HG02981 (cell line): ENCODE measurements at regions not wholly inside any gene's neighbourhood (a gene's known extent, or its start where the extent isn't known, plus 50 kb on each side); places are given as distances from the start of the nearest gene placed in this dataset.

Experiments used
- ATAC-seq: cut with Tn5 transposase; IDR thresholded peaks from one replicate; pipeline ENCODE4 v1.9.1; 2021; ENCODE audit warnings: mild to moderate bottlenecking, moderate library complexity; ENCODE audit not compliant: unreplicated experiment

- peak; percentile 52 for ATAC-seq
These were observed 106.4 kb upstream of the TAB2 start for GRCh38 chr6:149211046-149211571.

- ATAC-seq = no peak
These were observed 105.3 kb upstream of the TAB2 start for GRCh38 chr6:149212206-149212605.

GRCh38 chr6:149212892-149213801, 104.4 kb upstream of the TAB2 start:
- ATAC-seq = peak; percentile 19

- no peak for ATAC-seq
These were observed 103.7 kb upstream of the TAB2 start for GRCh38 chr6:149213829-149214228.

- no peak for ATAC-seq
These were observed 101.1 kb upstream of the TAB2 start for GRCh38 chr6:149216459-149216858.

GRCh38 chr6:149217466-149217888, 100.0 kb upstream of the TAB2 start:
- ATAC-seq = peak; percentile 74

- no peak for ATAC-seq
These were observed 99.0 kb upstream of the TAB2 start for GRCh38 chr6:149218471-149218870.

GRCh38 chr6:149218915-149219314, 98.6 kb upstream of the TAB2 start:
- ATAC-seq = no peak

- ATAC-seq = no peak
These were observed 96.4 kb upstream of the TAB2 start for GRCh38 chr6:149220882-149221773.

GRCh38 chr6:149221774-149222070, 95.8 kb upstream of the TAB2 start:
- ATAC-seq = no peak

GRCh38 chr6:149223120-149223903, 94.2 kb upstream of the TAB2 start:
- no peak for ATAC-seq

GRCh38 chr6:149223904-149224351, 93.6 kb upstream of the TAB2 start:
- no peak for ATAC-seq

GRCh38 chr6:149224399-149224798, 93.1 kb upstream of the TAB2 start:
- ATAC-seq = no peak

GRCh38 chr6:149225370-149225769, 92.1 kb upstream of the TAB2 start:
- ATAC-seq = no peak

GRCh38 chr6:149225946-149226345, 91.6 kb upstream of the TAB2 start:
- ATAC-seq = no peak

- no peak for ATAC-seq
These were observed 89.7 kb upstream of the TAB2 start for GRCh38 chr6:149227796-149228195.

- no peak for ATAC-seq
These were observed 89.1 kb upstream of the TAB2 start for GRCh38 chr6:149228311-149228955.

- no peak for ATAC-seq
These were observed 88.4 kb upstream of the TAB2 start for GRCh38 chr6:149229096-149229495.

- no peak for ATAC-seq
These were observed 86.6 kb upstream of the TAB2 start for GRCh38 chr6:149230712-149231460.

GRCh38 chr6:149231778-149232177, 85.7 kb upstream of the TAB2 start:
- ATAC-seq = no peak
